ENCODE measurements at regions not wholly inside any gene's neighbourhood (a gene's known extent, or its start where the extent isn't known, plus 50 kb on each side); places are given as distances from the start of the nearest gene placed in this dataset.

GRCh38 chr3:166743481-166744134 lies 636.5 kb downstream of the ZBBX start:
- H3K27ac ChIP-seq (ENCODE audit: low read depth, low read length, severe bottlenecking): no peak overlapping the region
- no peaks in the 10 kb centered on the region for H3K4me1 ChIP-seq (ENCODE audit: control insufficient read depth, insufficient read depth, low read length, poor library complexity, severe bottlenecking)
- no peak overlapping the region for H3K4me3 ChIP-seq (ENCODE audit: extremely low read depth, insufficient read depth, low read length, poor library complexity, severe bottlenecking)
- H3K9me3 ChIP-seq (ENCODE audit: control insufficient read depth, low read length): no peaks in the 10 kb centered on the region
- WGBS, 2 experiments (ENCODE audit: insufficient coverage in 2 of 2): no CpG with 5 or more reads among the region's 2 CpGs
- no peaks in the 10 kb centered on the region for H3K36me3 ChIP-seq (ENCODE audit: control insufficient read depth, insufficient read depth, low read length)

DNA sequence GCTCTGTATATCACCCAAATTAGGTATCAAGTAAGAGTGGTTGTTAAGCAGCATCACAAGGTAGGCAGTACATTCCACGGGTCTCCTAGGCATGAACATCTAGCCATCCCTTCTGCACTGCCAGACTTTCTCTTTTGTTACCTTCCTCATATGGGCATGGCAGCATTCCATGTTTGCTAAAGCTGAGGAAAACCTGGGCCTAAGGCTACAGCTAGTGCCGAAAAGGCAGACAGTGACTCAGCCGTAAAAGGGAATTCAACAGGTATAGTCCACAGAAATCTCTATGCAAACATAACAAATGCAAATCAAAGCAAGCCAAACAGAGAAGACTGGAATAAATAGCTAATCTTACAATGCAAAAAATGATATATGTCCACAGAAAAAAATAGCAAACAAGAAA lies 645.4 kb downstream of the ZBBX start:
- no peak overlapping the region for H3K27ac ChIP-seq (ENCODE audit: low read depth, low read length, severe bottlenecking)
- H3K9me3 ChIP-seq (ENCODE audit: control insufficient read depth, low read length): no peaks in the 10 kb centered on the region
- no peaks in the 10 kb centered on the region for H3K36me3 ChIP-seq (ENCODE audit: control insufficient read depth, insufficient read depth, low read length)
- WGBS, 2 experiments (ENCODE audit: insufficient coverage in 2 of 2): 90% methylated on average over 2 to 3 of the region's 3 CpGs
- H3K4me1 ChIP-seq (ENCODE audit: control insufficient read depth, insufficient read depth, low read length, poor library complexity, severe bottlenecking): no peaks in the 10 kb centered on the region
- no peak overlapping the region for H3K4me3 ChIP-seq (ENCODE audit: extremely low read depth, insufficient read depth, low read length, poor library complexity, severe bottlenecking)

DNA sequence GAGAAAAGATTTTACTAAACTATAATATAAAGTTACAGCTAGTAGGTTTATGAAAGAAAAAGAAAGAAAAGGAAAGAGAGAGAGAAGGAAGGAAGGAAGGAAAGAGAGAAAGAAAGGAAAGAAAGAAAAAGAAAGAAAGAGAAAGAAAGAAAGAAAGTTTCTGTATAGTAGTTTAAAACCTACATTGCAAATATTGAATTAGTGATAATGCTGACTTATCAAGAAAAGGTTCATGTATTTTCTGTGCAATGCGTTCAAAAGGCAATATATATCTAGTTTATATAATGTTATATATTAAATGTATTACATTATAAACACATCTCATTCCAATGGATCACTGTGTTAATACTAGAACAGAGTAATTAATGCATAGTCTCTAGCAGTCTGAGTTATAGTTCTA lies 648.4 kb downstream of the ZBBX start:
- no CpG with 5 or more reads among the region's 1 CpG for WGBS, 2 experiments (ENCODE audit: insufficient coverage in 2 of 2)
- H3K9me3 ChIP-seq (ENCODE audit: control insufficient read depth, low read length): no peaks in the 10 kb centered on the region
- no peaks in the 10 kb centered on the region for H3K4me1 ChIP-seq (ENCODE audit: control insufficient read depth, insufficient read depth, low read length, poor library complexity, severe bottlenecking)
- no peaks in the 10 kb centered on the region for H3K36me3 ChIP-seq (ENCODE audit: control insufficient read depth, insufficient read depth, low read length)
- no peak overlapping the region for H3K4me3 ChIP-seq (ENCODE audit: extremely low read depth, insufficient read depth, low read length, poor library complexity, severe bottlenecking)
- no peak overlapping the region for H3K27ac ChIP-seq (ENCODE audit: low read depth, low read length, severe bottlenecking)

GRCh38 chr3:166721466-166721865 lies 658.6 kb downstream of the ZBBX start:
- Histone ChIP-seq H3K9me3 (ENCODE audit: control insufficient read depth, low read length) (no peaks in the 10 kb centered on the region), H3K27ac (ENCODE audit: low read depth, low read length, severe bottlenecking) (no peak overlapping the region), H3K4me3 (ENCODE audit: extremely low read depth, insufficient read depth, low read length, poor library complexity, severe bottlenecking) (no peak overlapping the region), H3K36me3 (ENCODE audit: control insufficient read depth, insufficient read depth, low read length) (no peaks in the 10 kb centered on the region), H3K4me1 (ENCODE audit: control insufficient read depth, insufficient read depth, low read length, poor library complexity, severe bottlenecking) (no peaks in the 10 kb centered on the region)

- WGBS, 2 experiments (ENCODE audit: insufficient coverage in 2 of 2): 83 to 86% methylated on average over 2 to 4 of the region's 4 CpGs
- H3K27ac ChIP-seq (ENCODE audit: low read depth, low read length, severe bottlenecking): no peak overlapping the region
- no peaks in the 10 kb centered on the region for H3K36me3 ChIP-seq (ENCODE audit: control insufficient read depth, insufficient read depth, low read length)
- H3K9me3 ChIP-seq (ENCODE audit: control insufficient read depth, low read length): no peaks in the 10 kb centered on the region
- no peak overlapping the region for H3K4me3 ChIP-seq (ENCODE audit: extremely low read depth, insufficient read depth, low read length, poor library complexity, severe bottlenecking)
- no peaks in the 10 kb centered on the region for H3K4me1 ChIP-seq (ENCODE audit: control insufficient read depth, insufficient read depth, low read length, poor library complexity, severe bottlenecking)
Observed at GRCh38 chr3:166714206-166714605, 665.9 kb downstream of the ZBBX start.

DNA sequence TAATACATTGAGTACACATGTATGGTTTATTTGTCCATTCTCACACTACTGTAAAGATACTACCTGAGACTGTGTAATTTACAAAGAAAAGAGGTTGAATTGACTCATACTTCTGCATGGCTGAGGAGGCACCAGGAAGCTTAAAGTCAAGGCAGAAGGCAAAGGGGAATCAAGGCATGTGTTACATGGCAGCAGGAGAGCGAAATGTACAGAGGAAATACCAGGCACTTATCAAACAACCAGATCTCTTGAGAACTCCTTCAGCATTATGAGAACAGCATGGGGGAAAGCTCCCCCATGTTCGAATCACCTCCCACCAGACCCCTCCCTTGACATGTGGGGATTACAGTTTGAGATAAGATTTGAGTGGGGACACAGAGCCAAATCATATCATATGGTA lies 666.3 kb downstream of the ZBBX start:
- H3K4me1 ChIP-seq (ENCODE audit: control insufficient read depth, insufficient read depth, low read length, poor library complexity, severe bottlenecking): no peaks in the 10 kb centered on the region
- no CpG with 5 or more reads among the region's 2 CpGs for WGBS, 2 experiments (ENCODE audit: insufficient coverage in 2 of 2)
- H3K4me3 ChIP-seq (ENCODE audit: extremely low read depth, insufficient read depth, low read length, poor library complexity, severe bottlenecking): no peak overlapping the region
- no peak overlapping the region for H3K27ac ChIP-seq (ENCODE audit: low read depth, low read length, severe bottlenecking)
- no peaks in the 10 kb centered on the region for H3K9me3 ChIP-seq (ENCODE audit: control insufficient read depth, low read length)
- no peaks in the 10 kb centered on the region for H3K36me3 ChIP-seq (ENCODE audit: control insufficient read depth, insufficient read depth, low read length)

GRCh38 chr3:166706094-166706493 lies 674.0 kb downstream of the ZBBX start:
- Histone ChIP-seq H3K27ac (ENCODE audit: low read depth, low read length, severe bottlenecking) (no peak overlapping the region), H3K9me3 (ENCODE audit: control insufficient read depth, low read length) (no peaks in the 10 kb centered on the region), H3K36me3 (ENCODE audit: control insufficient read depth, insufficient read depth, low read length) (no peaks in the 10 kb centered on the region), H3K4me1 (ENCODE audit: control insufficient read depth, insufficient read depth, low read length, poor library complexity, severe bottlenecking) (no peaks in the 10 kb centered on the region), H3K4me3 (ENCODE audit: extremely low read depth, insufficient read depth, low read length, poor library complexity, severe bottlenecking) (no peak overlapping the region)
- no CpG with 5 or more reads among the region's 2 CpGs for WGBS, 2 experiments (ENCODE audit: insufficient coverage in 2 of 2)

DNA sequence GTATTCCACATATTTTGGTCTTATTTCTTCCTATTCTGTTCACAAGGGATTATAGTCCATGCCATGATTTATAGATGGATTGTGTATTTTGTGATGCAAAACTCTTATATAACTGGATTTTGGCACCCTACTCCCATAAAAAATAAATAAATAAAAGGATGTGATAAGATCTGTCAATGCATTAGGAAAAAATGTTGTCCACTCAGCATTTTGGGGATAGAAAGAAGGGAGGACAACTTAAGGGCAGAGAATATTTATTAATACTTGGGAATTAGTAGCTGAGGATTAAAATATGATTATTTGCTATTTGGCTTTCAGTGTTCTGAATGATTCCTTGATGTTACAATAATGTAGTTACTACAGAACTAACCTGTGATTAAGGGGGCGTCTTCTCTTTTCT lies 682.6 kb downstream of the ZBBX start:
- Histone ChIP-seq H3K9me3 (ENCODE audit: control insufficient read depth, low read length) (no peaks in the 10 kb centered on the region), H3K4me3 (ENCODE audit: extremely low read depth, insufficient read depth, low read length, poor library complexity, severe bottlenecking) (no peak overlapping the region), H3K27ac (ENCODE audit: low read depth, low read length, severe bottlenecking) (no peak overlapping the region), H3K4me1 (ENCODE audit: control insufficient read depth, insufficient read depth, low read length, poor library complexity, severe bottlenecking) (no peaks in the 10 kb centered on the region), H3K36me3 (ENCODE audit: control insufficient read depth, insufficient read depth, low read length) (no peaks in the 10 kb centered on the region)
- no CpG with 5 or more reads among the region's 1 CpG for WGBS, 2 experiments (ENCODE audit: insufficient coverage in 2 of 2)

GRCh38 chr3:166696103-166696502 lies 684.0 kb downstream of the ZBBX start:
- H3K27ac ChIP-seq (ENCODE audit: low read depth, low read length, severe bottlenecking): no peak overlapping the region
- H3K36me3 ChIP-seq (ENCODE audit: control insufficient read depth, insufficient read depth, low read length): no peaks in the 10 kb centered on the region
- H3K4me1 ChIP-seq (ENCODE audit: control insufficient read depth, insufficient read depth, low read length, poor library complexity, severe bottlenecking): no peaks in the 10 kb centered on the region
- WGBS, 2 experiments (ENCODE audit: insufficient coverage in 2 of 2): no CpG with 5 or more reads among the region's 2 CpGs
- no peak overlapping the region for H3K4me3 ChIP-seq (ENCODE audit: extremely low read depth, insufficient read depth, low read length, poor library complexity, severe bottlenecking)
- no peaks in the 10 kb centered on the region for H3K9me3 ChIP-seq (ENCODE audit: control insufficient read depth, low read length)

- no peaks in the 10 kb centered on the region for H3K4me1 ChIP-seq (ENCODE audit: control insufficient read depth, insufficient read depth, low read length, poor library complexity, severe bottlenecking)
- H3K36me3 ChIP-seq (ENCODE audit: control insufficient read depth, insufficient read depth, low read length): no peaks in the 10 kb centered on the region
- no CpG with 5 or more reads among the region's 1 CpG for WGBS, 2 experiments (ENCODE audit: insufficient coverage in 2 of 2)
- H3K27ac ChIP-seq (ENCODE audit: low read depth, low read length, severe bottlenecking): no peak overlapping the region
- H3K9me3 ChIP-seq (ENCODE audit: control insufficient read depth, low read length): no peaks in the 10 kb centered on the region
- H3K4me3 ChIP-seq (ENCODE audit: extremely low read depth, insufficient read depth, low read length, poor library complexity, severe bottlenecking): no peak overlapping the region
Observed at GRCh38 chr3:166688665-166689064, 691.4 kb downstream of the ZBBX start.

DNA sequence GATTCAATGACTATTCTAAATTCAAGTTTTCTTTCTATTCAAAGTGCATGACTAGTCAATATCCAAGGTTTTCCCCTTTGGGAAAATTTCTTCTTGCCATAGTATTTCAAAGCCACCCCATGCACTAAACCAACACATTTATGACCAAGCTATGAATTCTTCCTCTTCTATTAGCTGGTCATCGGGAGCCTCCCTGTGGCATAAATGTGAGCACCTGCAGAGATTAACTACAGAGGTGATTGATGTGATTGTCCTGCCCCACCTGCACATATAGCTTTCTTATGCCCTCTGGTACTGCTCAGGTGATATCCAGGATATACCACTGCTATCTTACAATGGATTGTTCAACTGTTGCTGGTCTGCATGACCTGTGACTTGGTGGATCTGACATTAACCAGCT lies 694.9 kb downstream of the ZBBX start:
- Histone ChIP-seq H3K9me3 (ENCODE audit: control insufficient read depth, low read length) (no peaks in the 10 kb centered on the region), H3K36me3 (ENCODE audit: control insufficient read depth, insufficient read depth, low read length) (no peaks in the 10 kb centered on the region), H3K4me1 (ENCODE audit: control insufficient read depth, insufficient read depth, low read length, poor library complexity, severe bottlenecking) (no peaks in the 10 kb centered on the region), H3K27ac (ENCODE audit: low read depth, low read length, severe bottlenecking) (no peak overlapping the region), H3K4me3 (ENCODE audit: extremely low read depth, insufficient read depth, low read length, poor library complexity, severe bottlenecking) (no peak overlapping the region)
- no CpG with 5 or more reads among the region's 1 CpG for WGBS, 2 experiments (ENCODE audit: insufficient coverage in 2 of 2)

All from mesodermal cell (in vitro differentiated cells).